HG03575 (cell line): ENCODE measurements at regions not wholly inside any gene's neighbourhood (a gene's known extent, or its start where the extent isn't known, plus 50 kb on each side); places are given as distances from the start of the nearest gene placed in this dataset.
A peak's percentile ranks its signal among the peaks of the same experiment; 100 is the strongest.
"Not testable (repeated sequence)": the region's sequence is repeated elsewhere in the genome, so short reads cannot be mapped to it uniquely, and the experiment has no call there.

Experiments
- ATAC-seq: cut with Tn5 transposase; IDR thresholded peaks from one replicate; pipeline ENCODE4 v1.9.1; 2021; ENCODE audit not compliant: unreplicated experiment, insufficient number of reproducible peaks, low FRiP score; ENCODE audit errors: extremely low read depth

DNA sequence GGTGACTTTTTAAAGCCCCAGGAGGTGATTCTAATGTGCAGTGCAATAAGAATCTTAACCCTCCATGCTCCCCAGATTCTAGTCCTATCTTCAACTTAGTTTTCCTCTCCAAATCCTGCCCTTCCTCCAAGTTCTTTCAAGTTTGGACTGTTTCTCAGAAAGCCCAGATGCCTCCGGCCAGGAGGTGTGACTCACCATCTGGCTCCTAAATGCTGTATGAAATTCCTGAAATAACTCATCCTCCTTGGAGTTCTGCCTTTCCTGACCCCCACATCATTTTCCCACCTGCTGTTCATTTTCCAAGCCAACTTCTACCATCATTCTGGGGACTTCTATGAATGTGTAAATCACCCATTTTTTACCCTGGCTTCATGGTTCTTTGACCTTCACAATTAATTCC is 118.2 kb upstream of the NOL4 start:
- ATAC-seq: no peak

DNA sequence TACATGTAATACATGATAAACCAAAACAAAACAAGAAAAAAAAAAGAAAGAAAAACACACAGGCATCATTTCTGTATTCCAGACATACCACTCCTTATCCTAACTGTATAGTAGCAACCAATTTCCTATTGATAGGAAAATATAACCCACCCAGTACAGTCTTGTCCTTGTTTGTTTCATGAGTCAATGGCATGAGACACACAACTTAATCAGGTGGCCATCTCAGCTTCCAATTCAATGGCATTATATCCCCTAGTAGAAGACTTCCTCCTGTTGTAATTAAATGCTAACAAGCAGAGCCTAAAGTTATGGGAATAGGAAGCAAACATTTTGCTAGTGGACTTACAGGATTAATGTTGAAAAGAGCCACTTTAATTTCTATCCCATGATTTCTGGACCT is 121.0 kb upstream of the NOL4 start:
- ATAC-seq: no peak

DNA sequence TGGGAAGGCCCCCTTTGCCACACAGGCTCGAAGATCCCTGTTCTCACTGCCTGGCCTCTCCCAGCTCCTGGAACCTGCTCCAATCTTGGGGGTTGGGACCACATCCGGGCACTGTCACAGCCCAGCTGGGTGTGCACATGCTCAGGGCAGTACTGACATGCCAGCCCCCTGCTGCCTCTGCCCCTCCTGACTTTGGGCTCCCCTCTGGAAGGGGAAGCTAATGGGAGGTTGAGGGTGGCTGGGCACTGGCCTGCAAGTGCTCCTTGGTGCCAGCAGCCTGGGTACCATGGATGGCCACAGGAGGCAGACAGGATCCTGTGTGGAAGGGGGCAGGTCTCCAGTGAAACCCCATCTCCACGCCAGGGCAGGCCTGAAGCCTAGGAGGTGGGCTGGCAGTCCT is 126.1 kb upstream of the NOL4 start:
- no peak for ATAC-seq

DNA sequence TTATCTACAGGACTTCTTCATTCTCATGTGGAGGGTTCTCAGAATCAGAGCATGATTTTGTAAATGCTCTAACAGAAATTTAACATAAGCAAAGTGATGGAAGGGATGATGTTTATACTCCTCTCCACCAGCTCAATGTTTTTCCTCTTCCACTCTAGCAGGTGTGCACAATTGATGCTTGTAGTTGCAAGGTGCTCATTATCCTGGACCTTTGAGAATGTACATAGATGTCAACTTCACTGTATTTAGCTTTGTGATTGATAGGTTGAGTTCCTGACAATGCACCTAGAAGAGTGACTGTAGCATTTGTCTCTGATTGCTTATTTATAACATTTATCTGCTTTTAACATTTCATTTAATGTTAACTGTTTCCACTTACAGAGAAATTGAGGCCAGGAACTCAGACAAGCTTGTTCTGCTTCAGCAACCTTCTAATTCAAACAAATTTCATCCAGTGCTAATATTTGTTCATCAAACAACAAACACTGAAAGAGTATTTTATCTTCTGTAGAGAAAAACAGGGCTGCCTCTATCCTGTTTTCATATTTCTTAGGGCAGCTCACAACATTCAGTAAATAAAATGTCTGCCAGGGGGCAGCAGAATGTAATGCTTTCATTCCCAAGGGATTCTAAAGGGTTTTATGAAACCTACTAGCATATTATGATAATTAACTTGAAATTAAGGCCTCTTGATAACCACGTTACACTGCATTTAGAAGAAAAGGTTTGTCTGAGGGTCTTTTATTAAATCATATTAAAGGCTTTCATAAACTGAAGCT is 127.9 kb upstream of the NOL4 start:
- ATAC-seq: no peak

DNA sequence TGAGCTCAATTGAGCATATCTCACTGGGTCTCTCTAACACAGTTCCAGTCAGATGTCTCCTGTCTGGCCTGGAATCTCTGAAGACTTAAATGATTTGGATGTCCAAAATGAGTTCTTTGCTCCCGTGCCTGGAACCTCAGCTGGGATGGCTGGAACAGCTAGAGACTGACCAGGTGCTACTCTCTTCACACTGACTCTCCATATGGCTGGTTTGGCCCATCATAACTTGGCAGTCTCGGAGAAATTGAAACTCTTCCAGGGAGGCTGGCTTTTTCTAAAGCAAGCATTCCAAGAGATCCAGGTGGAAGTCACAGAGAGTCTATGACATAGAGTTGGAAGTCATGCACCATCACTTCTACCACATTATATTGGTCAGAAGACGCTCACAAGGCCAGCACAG is 129.6 kb upstream of the NOL4 start:
- ATAC-seq: no peak

DNA sequence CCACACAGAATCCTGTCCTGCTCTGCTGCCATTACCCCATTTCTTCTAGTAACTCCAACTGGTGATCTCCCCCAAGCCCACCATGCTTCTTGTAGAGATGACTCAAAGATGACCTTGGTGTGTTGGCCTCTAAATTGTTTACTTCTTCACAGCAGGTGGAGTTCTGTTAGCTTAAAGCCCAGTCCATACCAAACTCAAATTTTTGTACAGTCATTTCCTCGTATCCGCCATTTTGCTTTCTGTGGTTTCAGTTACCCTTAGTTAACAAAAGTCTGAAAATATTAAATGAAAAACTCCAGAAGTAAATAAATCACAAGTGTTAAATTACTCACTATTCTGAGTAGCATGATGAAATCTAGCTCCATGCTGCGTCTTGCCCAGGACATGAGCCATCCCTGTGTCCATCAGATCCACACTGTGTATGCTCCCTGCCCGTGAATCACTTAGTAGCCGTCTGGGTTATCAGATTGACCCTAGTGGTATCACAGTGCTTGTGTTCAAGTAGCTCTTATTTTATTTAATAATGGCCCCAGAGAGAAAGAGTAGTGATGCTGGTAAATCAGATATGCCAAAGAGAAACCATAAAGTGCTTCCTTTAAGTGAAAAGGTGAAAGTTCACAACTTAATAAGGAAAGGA is 133.3 kb upstream of the NOL4 start:
- no peak for ATAC-seq

DNA sequence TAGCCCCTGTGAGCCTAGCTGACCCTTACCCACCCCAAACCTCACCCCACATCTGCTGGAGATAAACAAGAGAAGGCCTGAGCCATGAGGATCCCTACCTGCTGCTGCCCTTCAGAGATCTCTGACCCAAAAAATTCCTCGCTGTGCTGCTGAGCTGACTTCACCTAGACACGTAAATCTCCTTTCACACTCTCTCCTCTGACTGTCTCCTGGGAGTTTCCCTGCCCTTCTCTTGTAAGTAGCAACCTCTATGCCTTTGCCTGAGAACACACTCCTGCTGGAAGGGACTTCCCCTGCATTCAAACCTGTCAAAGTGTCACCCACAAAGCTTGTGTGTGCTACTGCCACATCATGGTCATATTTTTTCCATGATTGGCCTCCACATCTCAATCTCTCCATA is 134.2 kb upstream of the NOL4 start:
- peak; percentile 90 for ATAC-seq

DNA sequence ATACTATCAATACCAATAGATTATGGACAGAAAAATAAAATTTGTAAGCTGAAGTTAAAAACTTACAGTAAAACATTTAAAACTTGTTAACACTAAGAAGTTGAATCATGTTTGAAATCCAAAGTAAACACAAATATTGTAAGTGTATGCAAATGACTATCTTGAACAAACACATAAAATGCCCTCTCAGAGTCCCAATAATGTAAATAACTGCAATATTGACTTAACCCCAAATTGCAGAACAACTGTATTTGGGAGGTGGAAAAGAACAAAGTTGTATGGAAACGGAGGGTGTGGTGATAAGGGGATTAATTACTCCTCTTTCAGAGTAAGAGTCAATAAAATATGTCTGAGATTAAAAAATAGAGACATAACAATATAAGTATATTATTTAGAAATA is 140.0 kb upstream of the NOL4 start:
- ATAC-seq: no peak

DNA sequence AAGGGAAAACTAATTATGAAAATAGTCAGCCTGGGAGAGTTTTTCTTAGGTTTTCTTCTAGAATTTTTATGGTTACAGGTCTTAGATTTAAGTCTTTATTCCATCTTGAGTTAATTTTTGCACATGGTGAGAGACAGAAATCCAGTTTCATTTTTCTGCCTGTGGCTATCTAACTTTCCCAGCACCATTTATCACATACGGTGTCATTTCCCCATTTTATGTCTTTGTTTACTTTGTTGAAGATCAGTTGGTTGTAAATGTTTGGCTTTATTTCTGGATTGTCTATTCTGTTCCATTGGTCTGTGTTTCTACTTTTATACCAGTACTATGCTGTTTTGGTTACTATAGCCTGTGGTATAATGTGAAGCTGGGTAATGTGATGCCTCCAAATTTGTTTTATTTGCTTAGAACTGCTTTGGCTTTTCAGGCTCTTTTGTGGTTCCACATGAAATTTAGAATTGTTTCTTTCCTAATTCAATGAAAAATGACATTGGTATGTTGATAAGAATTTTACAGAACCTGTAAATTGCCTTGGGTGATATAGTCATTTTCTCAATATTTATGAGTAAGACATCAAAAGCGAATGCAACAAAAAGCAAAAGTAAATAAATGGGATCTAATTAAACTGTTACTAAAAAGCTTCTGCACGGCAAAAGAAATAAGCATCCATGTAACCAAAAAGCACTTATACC is 146.1 kb upstream of the NOL4 start:
- ATAC-seq: no peak

DNA sequence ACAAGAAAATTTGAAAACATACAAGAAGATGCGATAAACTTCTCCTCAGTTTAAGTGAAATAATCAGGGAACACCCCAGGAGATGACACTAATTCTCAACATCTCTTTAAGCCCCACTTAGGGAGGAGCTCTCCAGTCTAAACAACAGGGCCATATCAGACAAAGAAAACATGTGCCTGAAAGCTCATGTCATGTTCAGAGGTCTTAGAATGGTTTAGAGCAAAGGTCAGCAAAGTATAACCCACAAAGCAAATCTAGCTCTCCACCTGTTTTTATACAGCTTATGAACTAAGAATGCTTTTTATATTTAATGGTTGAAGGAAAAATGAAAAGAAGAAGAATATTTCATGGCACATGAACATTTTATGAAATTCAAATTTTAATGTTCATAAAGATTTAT is 155.6 kb upstream of the NOL4 start:
- ATAC-seq: no peak

DNA sequence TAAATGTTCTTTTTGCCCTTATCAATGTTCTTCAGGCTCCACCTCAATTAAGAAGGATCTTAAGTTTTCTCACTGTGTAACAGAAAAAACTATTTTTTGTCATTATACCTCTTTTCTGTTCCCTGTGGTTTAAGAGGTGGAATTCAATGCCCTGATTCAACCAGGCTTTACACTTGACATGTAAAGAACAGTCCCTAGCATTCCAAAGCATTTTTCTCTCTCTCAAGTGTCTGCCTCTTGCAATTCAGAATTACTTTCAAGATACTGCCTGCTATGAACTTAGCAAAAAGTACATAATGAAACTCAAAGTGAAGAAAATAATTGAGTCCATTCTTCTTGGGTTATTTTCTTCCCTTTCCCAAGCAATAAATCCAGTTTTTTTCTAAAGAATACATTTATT is 160.6 kb upstream of the NOL4 start:
- no peak for ATAC-seq

DNA sequence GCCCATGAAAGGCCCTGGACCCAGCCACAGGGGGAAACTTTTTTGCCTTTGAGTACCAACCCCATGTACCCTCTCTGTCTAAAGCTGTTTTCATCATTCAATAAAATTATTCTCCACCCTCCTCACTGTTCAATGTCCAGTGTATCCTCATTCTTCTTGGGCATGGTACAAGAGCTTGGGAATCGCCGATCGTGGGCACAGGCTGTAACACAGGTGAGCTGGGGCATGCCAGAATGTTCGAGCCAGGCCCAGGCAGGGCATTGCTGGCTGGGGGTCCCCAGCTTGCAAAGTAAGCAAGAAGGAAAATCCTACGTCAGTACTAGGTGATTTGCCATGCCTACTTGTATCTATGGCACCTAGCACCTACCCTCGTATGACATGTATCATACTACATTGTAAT is 162.1 kb upstream of the NOL4 start:
- ATAC-seq: no peak

DNA sequence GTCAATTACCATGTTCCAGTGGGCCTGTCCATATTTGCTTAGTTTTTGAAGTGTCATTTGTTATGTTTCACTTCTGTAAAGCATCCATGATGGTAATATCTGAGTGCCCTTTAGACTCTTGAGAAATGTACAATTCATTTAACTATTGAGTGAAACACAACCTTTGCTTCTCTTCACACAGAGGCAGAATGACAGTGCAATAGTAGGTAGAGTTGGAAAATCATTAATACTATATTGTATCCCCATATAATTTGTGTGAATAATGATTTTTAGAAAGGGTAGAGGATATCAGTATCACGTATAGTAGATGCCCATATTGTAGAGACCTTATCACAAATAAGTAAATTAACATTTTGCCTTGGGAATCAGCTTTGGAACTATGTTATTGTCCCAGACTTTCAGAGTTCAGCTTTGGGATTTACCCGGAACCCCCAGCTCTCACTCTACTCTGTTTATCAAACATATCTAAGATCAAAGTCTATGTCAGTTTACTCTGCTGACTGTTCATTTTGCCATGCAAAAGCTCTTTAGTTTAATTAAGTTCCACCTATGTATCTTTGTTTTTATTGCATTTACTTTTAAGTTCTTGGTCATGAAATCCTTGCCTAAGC is 172.7 kb upstream of the NOL4 start:
- no peak for ATAC-seq

DNA sequence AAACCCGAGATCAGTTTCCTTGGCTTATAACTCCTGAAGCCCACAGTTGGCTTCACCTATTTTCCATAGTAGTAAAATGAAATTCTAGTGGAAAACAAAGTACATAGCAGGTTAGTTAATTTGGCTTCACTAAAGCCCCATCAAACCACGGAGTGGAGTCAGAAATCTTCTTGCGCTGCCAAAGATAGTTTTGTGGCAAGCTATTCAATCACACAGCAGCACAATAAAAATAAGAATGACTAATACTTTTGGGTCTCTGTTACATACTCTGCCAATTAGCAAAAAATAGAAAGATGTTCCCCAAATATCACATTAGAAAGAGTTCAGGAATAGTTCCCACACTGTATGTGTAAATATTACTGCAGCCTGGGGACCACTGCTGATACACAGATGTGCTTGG is 175.2 kb upstream of the NOL4 start:
- ATAC-seq: no peak

DNA sequence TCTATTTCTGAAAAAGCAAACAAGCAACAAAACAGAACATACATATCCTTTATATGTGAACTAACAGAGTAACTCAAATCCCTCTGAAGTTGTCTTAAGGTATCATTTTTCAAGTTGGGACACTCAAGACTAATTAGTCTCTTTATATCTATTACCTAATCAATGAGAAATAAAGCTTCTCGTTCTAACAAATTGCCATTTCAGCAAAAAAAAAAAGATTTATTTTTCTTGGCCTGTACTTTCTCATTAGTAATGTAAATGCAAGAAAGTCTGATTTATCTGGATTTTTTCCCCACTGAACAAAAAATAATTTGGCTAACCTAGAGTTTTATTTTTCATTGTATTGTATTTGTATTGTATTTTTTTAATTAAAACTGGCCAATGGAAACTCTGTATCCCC is 176.1 kb upstream of the NOL4 start:
- ATAC-seq: no peak

DNA sequence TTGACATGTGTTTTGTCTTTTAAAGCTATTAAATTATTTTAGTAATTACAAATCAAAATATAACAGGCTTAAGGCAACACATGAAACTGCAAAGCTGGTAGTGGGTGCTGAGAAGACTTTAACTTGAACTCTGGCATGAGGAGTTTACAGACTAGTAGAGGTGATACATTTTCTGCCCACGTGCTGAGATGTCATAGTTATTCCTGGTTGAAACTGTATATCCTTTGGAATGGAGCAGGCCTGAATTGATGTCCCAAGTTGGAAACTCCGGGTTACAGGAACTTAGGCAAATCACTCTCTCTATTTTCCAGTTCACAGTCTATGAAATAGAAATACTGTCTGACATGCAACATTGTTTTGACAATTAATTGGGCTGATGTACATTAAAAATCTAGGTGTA is 177.1 kb upstream of the NOL4 start:
- ATAC-seq: no peak

DNA sequence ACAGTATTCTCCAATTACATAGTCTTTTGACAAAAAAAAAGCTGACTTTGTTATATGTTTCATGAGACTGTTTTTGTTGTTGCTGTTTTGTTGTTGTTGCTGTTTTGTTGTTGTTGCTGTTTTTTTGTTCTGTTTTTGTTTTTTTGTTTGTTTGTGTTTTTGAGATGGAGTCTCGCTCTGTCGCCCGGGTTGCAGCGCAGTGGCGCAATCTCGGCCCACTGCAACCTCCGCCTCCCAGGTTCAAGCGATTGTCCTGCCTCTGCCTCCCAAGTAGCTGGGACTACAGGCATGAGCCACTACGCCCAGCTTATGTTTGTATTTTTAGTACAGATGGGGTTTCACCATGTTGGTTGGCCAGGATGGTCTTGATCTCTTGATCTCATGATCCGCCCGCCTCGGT is 182.8 kb upstream of the NOL4 start:
- ATAC-seq: not testable (repeated sequence)

DNA sequence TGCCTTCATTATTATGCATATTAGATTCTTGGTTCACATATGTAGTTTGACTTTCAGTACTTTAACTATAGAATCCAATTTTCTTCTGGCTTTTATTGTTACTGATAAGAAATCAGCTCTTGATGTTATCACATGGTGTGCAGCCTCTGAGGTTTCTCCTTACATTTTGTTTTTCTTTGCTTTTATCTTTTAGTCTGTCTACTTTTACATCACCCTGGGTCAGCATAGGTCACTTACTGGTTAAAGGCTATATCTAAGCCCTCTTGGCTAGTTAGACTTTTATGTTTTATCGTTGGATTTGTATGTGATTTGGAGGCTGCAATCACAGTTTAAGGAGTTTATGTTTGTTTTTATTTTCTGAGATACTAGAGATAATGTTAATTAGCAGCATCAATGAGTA is 187.2 kb upstream of the NOL4 start:
- ATAC-seq: no peak

DNA sequence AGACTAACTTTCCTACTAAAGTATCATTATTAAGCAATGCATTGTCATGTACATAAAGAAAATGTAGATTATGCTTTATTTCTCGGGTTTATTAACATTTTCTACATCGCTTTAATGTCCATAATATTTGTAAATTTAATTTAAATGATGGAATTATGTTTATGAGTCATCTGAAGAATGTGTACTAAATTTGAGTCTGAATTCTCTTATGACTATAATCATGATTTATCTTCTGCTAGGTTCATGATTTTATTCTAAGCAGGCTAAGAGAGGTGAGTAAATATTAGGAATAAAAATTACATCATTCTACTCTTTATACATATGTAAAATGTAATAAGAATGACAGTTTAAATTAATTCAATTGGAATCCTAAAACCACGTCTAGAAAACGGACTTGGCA is 206.3 kb upstream of the NOL4 start:
- ATAC-seq: no peak

DNA sequence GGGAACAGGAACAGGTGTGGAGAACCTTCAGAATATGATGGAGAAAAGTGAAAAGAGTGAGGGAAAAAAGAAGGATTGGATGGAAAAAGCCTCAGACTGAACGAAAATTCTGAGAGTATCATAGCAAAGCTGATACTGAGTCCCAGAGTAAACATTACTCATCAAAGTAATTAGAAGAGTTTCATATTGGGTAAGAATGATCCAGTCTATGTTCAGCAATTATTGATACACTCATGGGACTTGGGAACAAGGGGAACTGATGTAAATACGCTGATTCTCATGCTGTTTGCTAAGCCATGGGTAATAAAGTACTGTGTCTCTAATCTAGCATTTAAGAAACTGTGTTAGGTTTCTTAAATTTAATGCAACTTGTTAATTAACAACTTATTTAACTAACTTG is 219.9 kb upstream of the NOL4 start:
- ATAC-seq: no peak
